ENCODE measurements at regions not wholly inside any gene's neighbourhood (a gene's known extent, or its start where the extent isn't known, plus 50 kb on each side); places are given as distances from the start of the nearest gene placed in this dataset.

DNA sequence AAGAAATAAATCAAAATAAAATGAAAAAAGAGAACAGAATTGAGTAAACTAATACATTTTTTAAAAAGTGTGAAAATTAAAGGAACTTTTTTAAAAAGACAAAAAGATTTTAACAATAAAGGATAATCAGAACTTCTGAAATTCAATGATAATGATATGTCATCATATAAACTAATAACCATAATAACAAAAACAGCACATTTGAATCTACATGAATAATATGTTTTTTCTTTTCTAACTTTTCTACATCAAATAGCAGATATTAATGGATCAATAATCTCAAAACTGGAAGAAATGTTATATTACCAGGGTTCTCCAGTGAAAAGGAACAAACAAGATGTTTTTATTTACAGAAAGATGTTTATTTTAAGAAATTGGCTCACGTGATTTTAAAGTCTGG, 903.3 kb upstream of the MIR17HG start:
- TF ChIP-seq, protein P1, sequence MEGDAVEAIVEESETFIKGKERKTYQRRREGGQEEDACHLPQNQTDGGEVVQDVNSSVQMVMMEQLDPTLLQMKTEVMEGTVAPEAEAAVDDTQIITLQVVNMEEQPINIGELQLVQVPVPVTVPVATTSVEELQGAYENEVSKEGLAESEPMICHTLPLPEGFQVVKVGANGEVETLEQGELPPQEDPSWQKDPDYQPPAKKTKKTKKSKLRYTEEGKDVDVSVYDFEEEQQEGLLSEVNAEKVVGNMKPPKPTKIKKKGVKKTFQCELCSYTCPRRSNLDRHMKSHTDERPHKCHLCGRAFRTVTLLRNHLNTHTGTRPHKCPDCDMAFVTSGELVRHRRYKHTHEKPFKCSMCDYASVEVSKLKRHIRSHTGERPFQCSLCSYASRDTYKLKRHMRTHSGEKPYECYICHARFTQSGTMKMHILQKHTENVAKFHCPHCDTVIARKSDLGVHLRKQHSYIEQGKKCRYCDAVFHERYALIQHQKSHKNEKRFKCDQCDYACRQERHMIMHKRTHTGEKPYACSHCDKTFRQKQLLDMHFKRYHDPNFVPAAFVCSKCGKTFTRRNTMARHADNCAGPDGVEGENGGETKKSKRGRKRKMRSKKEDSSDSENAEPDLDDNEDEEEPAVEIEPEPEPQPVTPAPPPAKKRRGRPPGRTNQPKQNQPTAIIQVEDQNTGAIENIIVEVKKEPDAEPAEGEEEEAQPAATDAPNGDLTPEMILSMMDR (conservative IDR thresholded peaks at IDR 0.05; ENCODE audit: low read depth, low read length): no peak
- no peak for TF ChIP-seq EZH2 (IDR thresholded peaks at IDR 0.05; ENCODE audit: borderline replicate concordance, low read depth, low read length, poor library complexity, severe bottlenecking)

Measured in A673 (cell line).